ENCODE measurements at regions not wholly inside any gene's neighbourhood (a gene's known extent, or its start where the extent isn't known, plus 50 kb on each side); places are given as distances from the start of the nearest gene placed in this dataset.

- Histone ChIP-seq H3K27me3 (ENCODE audit: insufficient read depth) (no peaks in the 10 kb centered on the region; the same call in 1 of the 2 replicates), H3K4me2 (peak overlapping the region; percentile 57), H3K9me3 (no peaks in the 10 kb centered on the region), H3K9ac (peak overlapping the region; percentile 26; the same call in 1 of the 2 replicates), H3K4me3 (ENCODE audit: low read depth in 2 of 2, low read length in 1 of 2) (no peak overlapping the region), H3K36me3 (replicated peaks in 1 of 2; ENCODE audit: control insufficient read depth in 1 of 2, insufficient read depth in 2 of 2, low read length in 1 of 2) (no peaks in the 10 kb centered on the region), H2AFZ (ENCODE audit: low read depth) (no peak overlapping the region), H3K9me2 (no peaks in the 10 kb centered on the region), H3K27ac (ENCODE audit: low read depth in 2 of 2, low read length in 1 of 2) (peak overlapping the region in 1 of 2 experiments; percentile 76; a peak in 2 of 4 replicates), H4K20me1 (ENCODE audit: insufficient read depth) (peaks cover 4% of the 10 kb centered on the region; the same call in 1 of the 2 replicates), H3K79me2 (ENCODE audit: insufficient read depth) (no peaks in the 10 kb centered on the region), H3K4me1 (ENCODE audit: control insufficient read depth in 1 of 2, insufficient read depth in 2 of 2, low read depth in 1 of 2, low read length in 1 of 2) (peaks cover 0 to 6% of the 10 kb centered on the region in 2 experiments; a peak in 1 of 4 replicates), H3F3A (replicated peaks; ENCODE audit: insufficient read depth) (peaks cover 8% of the 10 kb centered on the region)
- ChIA-PET CTCF (no interaction called here), POLR2A (no interaction called here)
- no peak for DNase-seq
- WGBS (ENCODE audit: low lambda C conversion rate), result 24% methylated on average over 6 of the region's 6 CpGs
- TF ChIP-seq SIN3A (IDR thresholded peaks at IDR 0.05; ENCODE audit: borderline replicate concordance, low read depth, low read length) (no peak), EP300 (IDR thresholded peaks at IDR 0.05; ENCODE audit: borderline replicate concordance in 1 of 2, low read depth in 1 of 2, low read length in 1 of 2) (peak in 1 of 2 experiments; percentile 93; a peak in 2 of 4 replicates), SMC3 (IDR thresholded peaks at IDR 0.05; ENCODE audit: low read depth, low read length) (no peak), USF2 (IDR thresholded peaks at IDR 0.05; ENCODE audit: borderline replicate concordance, low read depth, low read length) (no peak), RAD21 (IDR thresholded peaks at IDR 0.05; ENCODE audit: low read length) (no peak), EZH2phosphoT487 (IDR thresholded peaks at IDR 0.05; ENCODE audit: borderline replicate concordance, low read depth) (no peak), IRF3 (IDR thresholded peaks at IDR 0.05; ENCODE audit: low read depth, low read length) (no peak), FOSL2 (IDR thresholded peaks at IDR 0.05; ENCODE audit: borderline replicate concordance, low read depth) (peak; percentile 81; the same call in 1 of the 2 replicates), ZBTB33 (IDR thresholded peaks at IDR 0.05; ENCODE audit: borderline replicate concordance, low read depth) (peak; percentile 74; the same call in 1 of the 2 replicates), FOXM1 (IDR thresholded peaks at IDR 0.05; ENCODE audit: low read depth) (peak; percentile 82; the same call in 1 of the 2 replicates), CTCF (IDR thresholded peaks at IDR 0.05) (no peak), YY1 (IDR thresholded peaks at IDR 0.05; ENCODE audit: low read depth) (no peak), POLR2AphosphoS5 (IDR thresholded peaks at IDR 0.05; ENCODE audit: low read depth, low read length) (peak; percentile 83), USF1 (IDR thresholded peaks at IDR 0.05; ENCODE audit: borderline replicate concordance, low read depth) (no peak), MEF2A (IDR thresholded peaks at IDR 0.05; ENCODE audit: borderline replicate concordance, low read depth) (peak; percentile 21; the same call in 1 of the 2 replicates), TCF12 (IDR thresholded peaks at IDR 0.05) (peak; percentile 99), TEAD4 (IDR thresholded peaks at IDR 0.05; ENCODE audit: borderline replicate concordance, insufficient read depth) (peak; percentile 95), GATA2 (CRISPR knock-in tag; IDR thresholded peaks at IDR 0.05) (no peak), JUND (IDR thresholded peaks at IDR 0.05) (peak; percentile 91), GABPA (IDR thresholded peaks at IDR 0.05; ENCODE audit: low read depth) (no peak), RFX5 (IDR thresholded peaks at IDR 0.05; ENCODE audit: low read length) (no peak), MXI1 (IDR thresholded peaks at IDR 0.05; ENCODE audit: low read depth, low read length) (no peak), RCOR1 (IDR thresholded peaks at IDR 0.05; ENCODE audit: low read length) (no peak), PBX3 (IDR thresholded peaks at IDR 0.05) (peak; percentile 91), TAF1 (IDR thresholded peaks at IDR 0.05; ENCODE audit: borderline replicate concordance, low read depth, low read length) (no peak), NFIC (IDR thresholded peaks at IDR 0.05; ENCODE audit: borderline replicate concordance) (peak; percentile 95)
These were observed 174.7 kb downstream of the ACKR3 start for GRCh38 chr2:236744281-236744705.
